ENCODE measurements at regions not wholly inside any gene's neighbourhood (a gene's known extent, or its start where the extent isn't known, plus 50 kb on each side); places are given as distances from the start of the nearest gene placed in this dataset.

DNA sequence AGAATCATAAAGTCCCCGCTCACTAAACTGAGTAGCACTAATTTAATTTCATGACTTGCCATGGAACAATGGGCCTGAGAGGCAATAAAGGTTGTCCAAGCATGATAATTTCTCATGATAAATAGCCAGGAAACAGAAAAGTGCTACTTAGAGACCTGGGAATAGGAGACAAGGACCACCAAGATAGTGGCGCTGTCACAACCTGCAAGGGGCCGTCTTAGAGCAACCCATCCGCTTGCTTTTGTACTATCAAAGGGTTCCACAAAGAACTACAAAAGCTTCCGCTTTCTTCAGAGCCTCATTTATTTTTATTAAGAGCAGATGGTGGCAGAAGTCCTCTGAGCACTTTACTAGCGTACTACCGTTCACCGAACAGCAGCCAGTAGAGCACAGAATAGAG, 421.7 kb upstream of the GRM7 start:
- no peak overlapping the region for H3K4me3 ChIP-seq
- no peaks in the 10 kb centered on the region for H3K9me3 ChIP-seq (replicated peaks)
- intact Hi-C loops (cut with micrococcal nuclease): no loop called here
- no peaks in the 10 kb centered on the region for H3K27me3 ChIP-seq (ENCODE audit: low read depth)
- H3K27ac ChIP-seq (replicated peaks): no peak overlapping the region
- TF ChIP-seq, protein P1, sequence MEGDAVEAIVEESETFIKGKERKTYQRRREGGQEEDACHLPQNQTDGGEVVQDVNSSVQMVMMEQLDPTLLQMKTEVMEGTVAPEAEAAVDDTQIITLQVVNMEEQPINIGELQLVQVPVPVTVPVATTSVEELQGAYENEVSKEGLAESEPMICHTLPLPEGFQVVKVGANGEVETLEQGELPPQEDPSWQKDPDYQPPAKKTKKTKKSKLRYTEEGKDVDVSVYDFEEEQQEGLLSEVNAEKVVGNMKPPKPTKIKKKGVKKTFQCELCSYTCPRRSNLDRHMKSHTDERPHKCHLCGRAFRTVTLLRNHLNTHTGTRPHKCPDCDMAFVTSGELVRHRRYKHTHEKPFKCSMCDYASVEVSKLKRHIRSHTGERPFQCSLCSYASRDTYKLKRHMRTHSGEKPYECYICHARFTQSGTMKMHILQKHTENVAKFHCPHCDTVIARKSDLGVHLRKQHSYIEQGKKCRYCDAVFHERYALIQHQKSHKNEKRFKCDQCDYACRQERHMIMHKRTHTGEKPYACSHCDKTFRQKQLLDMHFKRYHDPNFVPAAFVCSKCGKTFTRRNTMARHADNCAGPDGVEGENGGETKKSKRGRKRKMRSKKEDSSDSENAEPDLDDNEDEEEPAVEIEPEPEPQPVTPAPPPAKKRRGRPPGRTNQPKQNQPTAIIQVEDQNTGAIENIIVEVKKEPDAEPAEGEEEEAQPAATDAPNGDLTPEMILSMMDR (IDR thresholded peaks at IDR 0.05; ENCODE audit: borderline replicate concordance): no peak
- H3K4me1 ChIP-seq: no peaks in the 10 kb centered on the region
- no peaks in the 10 kb centered on the region for H3K36me3 ChIP-seq
- no peak for DNase-seq

- Histone ChIP-seq H3K36me3 (no peaks in the 10 kb centered on the region), H3K4me1 (no peaks in the 10 kb centered on the region), H3K9me3 (replicated peaks) (no peaks in the 10 kb centered on the region), H3K27me3 (ENCODE audit: low read depth) (no peaks in the 10 kb centered on the region), H3K4me3 (no peak overlapping the region), H3K27ac (replicated peaks) (no peak overlapping the region)
- no peak for DNase-seq
- TF ChIP-seq, protein P1 (IDR thresholded peaks at IDR 0.05; ENCODE audit: borderline replicate concordance): no peak
- intact Hi-C loops (cut with micrococcal nuclease): no loop called here
Observed at GRCh38 chr3:6439824-6440223, 421.1 kb upstream of the GRM7 start.

GRCh38 chr3:6444888-6445658, 415.8 kb upstream of the GRM7 start:
- no peaks in the 10 kb centered on the region for H3K27me3 ChIP-seq (ENCODE audit: low read depth)
- no peak overlapping the region for H3K27ac ChIP-seq (replicated peaks)
- H3K36me3 ChIP-seq: no peaks in the 10 kb centered on the region
- no peak for DNase-seq
- no peak overlapping the region for H3K4me3 ChIP-seq
- TF ChIP-seq, protein P1 (IDR thresholded peaks at IDR 0.05; ENCODE audit: borderline replicate concordance): no peak
- no peaks in the 10 kb centered on the region for H3K4me1 ChIP-seq
- no peaks in the 10 kb centered on the region for H3K9me3 ChIP-seq (replicated peaks)
- intact Hi-C loops (cut with micrococcal nuclease): no loop called here

DNA sequence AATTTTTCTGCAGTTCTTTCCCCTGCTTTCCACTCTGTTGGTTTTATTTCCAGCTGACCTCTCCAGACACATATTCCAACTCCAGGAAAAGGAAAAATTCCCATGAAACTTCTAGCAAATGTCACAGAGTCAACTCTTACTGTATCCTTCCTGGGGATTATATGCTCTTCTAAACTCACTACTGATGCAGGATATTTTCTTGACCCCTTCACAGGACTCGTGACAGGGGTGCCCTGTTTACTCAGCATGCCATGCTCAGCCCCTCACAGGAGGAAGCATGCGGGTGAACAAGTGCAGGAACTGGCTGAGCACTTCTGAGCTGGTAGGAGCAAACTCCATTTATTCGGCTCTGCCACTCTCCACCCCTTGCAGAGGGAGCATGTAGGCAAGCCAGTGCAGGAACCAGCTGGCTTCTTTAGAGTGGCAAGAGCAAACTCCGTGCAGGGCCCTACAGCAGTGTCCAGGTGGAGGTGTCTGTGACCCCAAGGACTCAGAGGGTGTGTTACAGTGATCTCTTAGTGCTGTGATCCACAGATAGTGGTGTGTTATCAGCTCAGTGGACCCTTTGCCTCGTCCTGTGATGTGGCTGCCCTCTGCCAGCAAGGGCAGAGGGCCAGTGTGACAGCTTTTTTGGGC, 413.6 kb upstream of the GRM7 start:
- Histone ChIP-seq H3K27me3 (ENCODE audit: low read depth) (no peaks in the 10 kb centered on the region), H3K4me3 (no peak overlapping the region), H3K27ac (replicated peaks) (no peak overlapping the region), H3K36me3 (no peaks in the 10 kb centered on the region), H3K9me3 (replicated peaks) (no peaks in the 10 kb centered on the region), H3K4me1 (no peaks in the 10 kb centered on the region)
- TF ChIP-seq, protein P1 (IDR thresholded peaks at IDR 0.05; ENCODE audit: borderline replicate concordance): no peak
- DNase-seq: no peak
- intact Hi-C loops (cut with micrococcal nuclease): no loop called here

- DNase-seq: no peak
- Histone ChIP-seq H3K27me3 (ENCODE audit: low read depth) (no peaks in the 10 kb centered on the region), H3K9me3 (replicated peaks) (no peaks in the 10 kb centered on the region), H3K4me1 (no peaks in the 10 kb centered on the region), H3K27ac (replicated peaks) (no peak overlapping the region), H3K36me3 (no peaks in the 10 kb centered on the region), H3K4me3 (no peak overlapping the region)
- intact Hi-C loops (cut with micrococcal nuclease): no loop called here
- TF ChIP-seq, protein P1 (IDR thresholded peaks at IDR 0.05; ENCODE audit: borderline replicate concordance): no peak
Observed at GRCh38 chr3:6448011-6448410, 412.9 kb upstream of the GRM7 start.

All from left ventricle myocardium inferior (tissue), 1 donor.